GM10248 (cell line): ENCODE measurements at regions not wholly inside any gene's neighbourhood (a gene's known extent, or its start where the extent isn't known, plus 50 kb on each side); places are given as distances from the start of the nearest gene placed in this dataset.

Experiments used
- CTCF ChIA-PET: fragments of 300-600 bp; sonication (Branson Sonifier 250); formaldehyde crosslinking; extraction: SDS; loops from one replicate; lab custom pipeline; 2021; ENCODE audit warnings: antibody characterized with exemption; lab: Yijun Ruan, JAX
- POLR2A ChIA-PET: fragments of 350-650 bp; sonication (Branson Sonifier 250); formaldehyde crosslinking; extraction: SDS; loops from one replicate; lab custom pipeline; 2020; ENCODE audit warnings: antibody characterized with exemption; lab: Yijun Ruan, JAX
- DNase-seq: peaks from one replicate; pipeline ENCODE4 v3.0.0; 2012; ENCODE audit errors: extremely low spot score
- CTCF ChIP-seq: IDR thresholded peaks from 2 replicates; pipeline ENCODE4 v1.5.1; 2012; ENCODE audit warnings: mild to moderate bottlenecking, low read depth; ENCODE audit errors: extremely low read depth, missing control alignments, control extremely low read depth

GRCh38 chr2:128646091-128646490 lies 327.4 kb upstream of the HS6ST1 start:
- no peak for TF ChIP-seq CTCF
- ChIA-PET POLR2A (no interaction called here), CTCF (no interaction called here)
- DNase-seq = no peak

GRCh38 chr2:128646691-128647090 lies 328.0 kb upstream of the HS6ST1 start:
- CTCF ChIA-PET = no interaction called here
- no peak for TF ChIP-seq CTCF
- no peak for DNase-seq
- POLR2A ChIA-PET = no interaction called here

- ChIA-PET CTCF (no interaction called here), POLR2A (no interaction called here)
- no peak for DNase-seq
- TF ChIP-seq CTCF = no peak
Observed at GRCh38 chr2:128651000-128651399, 332.3 kb upstream of the HS6ST1 start.

- ChIA-PET CTCF (no interaction called here), POLR2A (no interaction called here)
- no peak for DNase-seq
- no peak for TF ChIP-seq CTCF
Observed at GRCh38 chr2:128654408-128654807, 335.7 kb upstream of the HS6ST1 start.

- CTCF ChIA-PET = no interaction called here
- no peak for DNase-seq
- POLR2A ChIA-PET = no interaction called here
Observed at GRCh38 chr2:128660836-128661235, 342.2 kb upstream of the HS6ST1 start.

GRCh38 chr2:128661311-128661710 lies 342.6 kb upstream of the HS6ST1 start:
- peak; percentile 3 for DNase-seq
- no peak for TF ChIP-seq CTCF
- ChIA-PET POLR2A (no interaction called here), CTCF (no interaction called here)

More at GRCh38 chr2:128660836-128661235, 342.2 kb upstream of the HS6ST1 start:
- TF ChIP-seq CTCF = no peak

- ChIA-PET CTCF (no interaction called here), POLR2A (no interaction called here)
- no peak for TF ChIP-seq CTCF
- peak; percentile 5 for DNase-seq
Observed at GRCh38 chr2:128662051-128662471, 343.4 kb upstream of the HS6ST1 start.
